Activated naive CD4-positive, alpha-beta T cell (primary cell): ENCODE measurements at regions not wholly inside any gene's neighbourhood (a gene's known extent, or its start where the extent isn't known, plus 50 kb on each side); places are given as distances from the start of the nearest gene placed in this dataset.

Source experiments
- DNase-seq, 4 experiments: peaks; one replicate each; lab custom pipeline; 2025; lab: John Stamatoyannopoulos, UW

DNA sequence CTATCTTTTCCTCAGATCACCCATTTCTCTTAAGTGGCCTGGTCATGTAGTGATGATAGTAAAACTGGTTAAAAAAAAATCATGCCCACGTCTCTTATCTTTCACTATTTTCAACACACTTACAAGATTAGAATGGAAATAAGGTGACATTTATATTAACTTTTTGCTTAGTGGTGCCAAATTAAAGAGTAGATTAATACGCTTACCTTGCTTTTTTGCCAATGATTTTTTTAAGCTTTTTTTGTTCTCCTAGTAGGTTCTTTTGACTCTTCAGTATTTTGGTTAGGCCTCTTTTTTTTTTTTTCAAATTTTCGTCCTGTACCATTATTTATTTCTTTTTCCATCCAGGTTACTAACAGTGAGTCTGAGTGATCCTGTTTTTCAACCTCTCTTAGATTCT lies 147.9 kb downstream of the PTCSC3 start:
- no peak for DNase-seq

GRCh38 chr14:36028218-36028617 lies 148.3 kb downstream of the PTCSC3 start:
- DNase-seq = no peak

DNA sequence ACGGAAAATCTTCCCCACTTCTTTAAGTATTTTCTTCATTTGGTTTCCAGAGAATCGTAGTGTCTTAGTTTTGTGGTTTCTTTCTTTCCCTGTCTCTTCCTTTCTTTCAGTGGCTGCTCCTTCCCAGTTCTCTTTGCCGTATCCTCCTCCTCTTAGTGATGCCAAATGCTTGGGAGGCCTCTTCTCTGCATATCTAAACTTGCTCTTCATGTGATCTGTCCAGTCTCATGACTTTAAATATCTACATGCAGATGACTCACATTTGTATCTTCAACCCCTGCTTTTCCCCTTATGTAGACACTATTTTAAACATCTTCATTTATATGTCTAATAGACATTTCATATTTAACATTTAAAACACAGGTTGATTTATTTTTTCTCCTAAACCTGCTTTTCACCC lies 149.2 kb downstream of the PTCSC3 start:
- no peak for DNase-seq

- DNase-seq = no peak
Measured at GRCh38 chr14:36022765-36023410, 153.6 kb downstream of the PTCSC3 start.

- no peak for DNase-seq
Measured at GRCh38 chr14:36021591-36022320, 154.8 kb downstream of the PTCSC3 start.

GRCh38 chr14:36021030-36021422 lies 155.5 kb downstream of the PTCSC3 start:
- DNase-seq = no peak

DNA sequence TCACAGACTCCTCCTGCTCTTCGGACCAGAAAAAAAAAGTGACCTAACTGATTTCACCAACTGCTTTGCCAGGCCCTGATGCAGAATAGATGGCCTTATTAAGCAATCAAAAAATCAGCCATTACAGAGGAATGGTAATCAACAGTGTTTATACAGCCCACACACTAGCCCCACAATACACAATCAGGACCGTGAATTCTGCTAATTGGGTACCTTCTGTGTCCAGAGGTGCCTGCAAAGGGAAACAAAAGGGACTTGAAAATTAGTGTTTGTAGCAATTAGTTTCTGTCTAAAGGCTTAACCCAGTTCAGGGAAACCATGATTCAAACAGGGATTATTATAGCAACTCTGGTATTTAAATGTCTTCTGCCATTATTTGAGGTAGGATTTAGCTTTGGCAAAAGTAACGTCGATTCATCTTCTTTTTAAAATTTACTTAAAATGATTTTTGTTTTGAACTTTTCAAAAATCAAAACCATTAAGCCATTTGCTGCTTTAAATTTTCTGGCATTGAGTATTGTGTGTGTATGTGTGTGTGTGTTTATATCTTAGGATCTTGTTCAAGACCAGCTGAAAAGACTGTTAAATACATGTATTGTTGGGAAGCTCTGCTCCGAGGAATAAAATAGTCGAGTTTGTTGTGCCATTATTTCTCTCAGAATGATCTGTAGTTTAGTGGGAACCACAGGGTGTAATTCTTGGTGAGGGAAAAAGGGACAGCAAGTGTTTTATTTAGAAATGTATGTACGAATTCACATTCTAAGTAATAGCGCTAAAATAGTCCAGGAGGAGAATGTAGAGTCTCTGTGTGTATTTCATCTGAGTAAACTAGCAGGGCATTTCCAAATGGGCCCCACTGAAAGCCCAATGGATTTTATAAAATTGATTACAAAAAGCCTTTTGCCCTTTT lies 156.1 kb downstream of the PTCSC3 start:
- DNase-seq = no peak

GRCh38 chr14:36019126-36019525 lies 157.4 kb downstream of the PTCSC3 start:
- no peak for DNase-seq

GRCh38 chr14:36014236-36014635 lies 162.3 kb downstream of the PTCSC3 start:
- DNase-seq = no peak

- DNase-seq = no peak
Measured at GRCh38 chr14:36013483-36013882, 163.0 kb downstream of the PTCSC3 start.

GRCh38 chr14:36012621-36013020 lies 163.9 kb downstream of the PTCSC3 start:
- no peak for DNase-seq

- DNase-seq = no peak
Measured at GRCh38 chr14:36009643-36010042, 166.9 kb downstream of the PTCSC3 start.

GRCh38 chr14:36006623-36007022 lies 169.9 kb downstream of the PTCSC3 start:
- no peak for DNase-seq

- DNase-seq = no peak
Measured at GRCh38 chr14:36005670-36006069, 170.9 kb downstream of the PTCSC3 start.

DNA sequence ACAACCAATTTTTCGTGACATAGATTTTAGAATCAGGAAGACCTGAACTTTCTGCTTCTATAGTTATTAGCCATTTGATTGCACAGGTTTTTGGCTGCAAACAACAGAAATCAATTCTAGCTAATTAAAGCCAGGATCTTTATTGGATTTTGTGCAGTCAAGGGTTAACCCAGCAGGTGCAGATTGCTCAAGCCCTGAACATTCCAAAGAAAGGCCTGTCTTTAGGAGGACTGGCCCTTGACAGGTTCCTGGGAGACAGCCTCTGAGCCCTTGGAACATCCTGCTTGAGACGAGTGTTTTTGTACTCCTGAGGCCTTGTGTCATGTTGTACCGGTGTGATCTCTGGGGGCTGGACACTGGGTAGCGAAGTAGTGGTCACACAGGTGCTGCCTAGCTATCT lies 174.6 kb downstream of the PTCSC3 start:
- DNase-seq = no peak

DNA sequence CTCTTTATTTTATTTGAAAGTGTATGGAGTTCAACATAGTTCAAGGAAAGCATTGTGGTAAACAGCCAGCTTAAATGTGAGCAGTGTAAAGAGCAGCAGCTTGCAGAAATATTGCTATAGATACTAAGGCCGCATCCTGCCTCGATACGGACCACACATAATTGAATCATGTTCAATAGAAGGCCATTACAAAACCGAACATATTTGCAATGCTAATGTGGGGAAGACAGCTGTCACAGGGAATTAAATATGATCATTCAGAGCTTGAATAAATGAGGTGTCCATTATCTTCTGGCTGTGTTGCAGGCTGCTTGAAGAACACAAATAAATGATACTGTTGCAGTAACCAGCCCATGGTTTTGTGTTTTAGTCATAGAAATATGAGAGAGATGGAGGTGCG lies 173.2 kb downstream of the BRMS1L start:
- no peak for DNase-seq

GRCh38 chr14:35998303-35998702 lies 172.2 kb downstream of the BRMS1L start:
- no peak for DNase-seq

DNA sequence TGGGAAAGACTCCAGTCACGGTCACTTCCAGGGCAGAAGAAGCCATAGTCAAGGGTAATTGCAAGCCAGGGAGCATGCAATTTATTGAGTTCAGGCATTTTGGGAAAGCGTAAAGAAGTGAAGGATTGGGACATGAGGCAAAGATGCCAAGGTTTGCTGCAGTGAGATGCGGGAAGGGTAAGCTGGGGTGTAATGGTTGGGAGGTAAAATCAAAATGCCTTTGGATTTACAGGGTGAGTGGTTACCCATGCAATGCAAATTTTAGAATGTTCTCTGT lies 167.5 kb downstream of the BRMS1L start:
- no peak for DNase-seq

DNA sequence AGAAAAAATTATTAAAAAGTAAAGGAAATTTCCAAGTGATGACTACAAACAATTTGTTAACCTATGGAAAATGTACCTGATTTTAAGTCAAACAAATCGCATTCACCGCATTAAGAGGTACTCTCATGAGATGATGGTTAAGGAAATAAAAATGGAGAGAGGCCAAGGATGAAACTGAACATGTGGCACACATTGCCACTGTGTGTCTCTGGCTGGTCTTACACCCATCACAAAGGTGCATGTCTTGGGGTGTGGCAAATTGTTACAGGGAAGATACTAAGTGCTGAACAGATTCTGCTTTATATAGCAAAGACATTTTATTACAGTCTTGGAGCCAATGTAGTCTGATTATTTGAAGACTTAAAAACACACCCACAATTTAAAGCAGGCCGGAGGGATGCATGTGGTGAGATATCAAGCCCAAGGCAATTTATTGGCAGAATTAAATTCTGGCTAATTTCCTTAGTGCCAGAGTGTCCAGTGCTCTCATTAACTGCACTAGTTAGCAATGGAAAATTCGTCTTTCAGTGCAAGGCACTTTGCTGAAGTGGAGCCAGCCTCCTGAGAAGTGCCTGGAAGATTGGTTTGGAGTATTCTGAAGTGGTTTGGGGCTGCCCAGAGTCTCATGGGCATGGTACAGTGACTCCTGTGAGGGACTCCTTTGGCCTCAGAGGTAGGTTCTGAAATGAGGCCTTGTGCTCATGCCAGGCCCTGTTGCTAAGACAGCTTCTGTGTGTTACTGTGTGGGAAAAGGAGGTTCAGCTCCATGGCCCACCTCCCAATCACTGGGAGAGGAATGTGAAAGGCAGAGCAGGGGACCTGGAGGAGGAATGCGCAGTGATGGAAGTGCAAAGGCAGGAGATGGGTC lies 166.9 kb downstream of the BRMS1L start:
- DNase-seq = no peak

GRCh38 chr14:35991356-35991755 lies 165.2 kb downstream of the BRMS1L start:
- DNase-seq = no peak

- no peak for DNase-seq
Measured at GRCh38 chr14:35989736-35990135, 163.6 kb downstream of the BRMS1L start.
